SK-N-SH (cell line): ENCODE measurements at regions not wholly inside any gene's neighbourhood (a gene's known extent, or its start where the extent isn't known, plus 50 kb on each side); places are given as distances from the start of the nearest gene placed in this dataset.

Source experiments
- CTCF ChIA-PET: fragments of 300-600, 350-600 bp; formaldehyde crosslinking; extraction: SDS; loops from one replicate; lab custom pipeline; 2021; lab: Yijun Ruan, JAX
- POLR2A ChIA-PET: fragments of 350-600 bp; sonication (Branson Sonifier 250); formaldehyde crosslinking; extraction: SDS; loops from one replicate; lab custom pipeline; 2020; ENCODE audit warnings: antibody characterized with exemption, inconsistent platforms; lab: Yijun Ruan, JAX
- DNase-seq: peaks from one replicate; pipeline ENCODE4 v3.0.0; 2012
- H2AFZ ChIP-seq: fragments of 200-600 bp; sonication (generic); 2 replicates; pipeline ENCODE4 v1.8.1; 2016; ENCODE audit warnings: antibody characterized with exemption, mild to moderate bottlenecking, low read depth
- H3F3A ChIP-seq: fragments of 200-600 bp; sonication (generic); replicated peaks from 2 replicates; pipeline ENCODE3; 2016; ENCODE audit warnings: antibody characterized with exemption, mild to moderate bottlenecking; ENCODE audit not compliant: insufficient read depth
- H3K27ac ChIP-seq, 2 experiments: fragments of 200-500 bp in 1 of 2; fragments of 200-600 bp in 1 of 2; sonication (Bioruptor generic) in 1 of 2; sonication (generic), shearing (Covaris generic) in 1 of 2; 2 replicates each; pipeline versions ENCODE4 v1.5.1 to v1.6.1; 2014 to 2016; ENCODE audit warnings: low read depth in 2 of 2, inconsistent platforms in 1 of 2, low read length in 1 of 2, mild to moderate bottlenecking in 1 of 2, mixed read lengths in 1 of 2
- H3K27me3 ChIP-seq: fragments of 200-600 bp; sonication (generic), shearing (Covaris generic); 2 replicates; pipeline ENCODE4 v1.6.1; 2016; ENCODE audit warnings: mixed run types; ENCODE audit not compliant: insufficient read depth
- H3K36me3 ChIP-seq, 2 experiments: fragments of 200-500 bp in 1 of 2; fragments of 200-600 bp in 1 of 2; sonication (Bioruptor generic) in 1 of 2; sonication (generic) in 1 of 2; replicated peaks in 1 of 2; 2 replicates each; pipeline versions ENCODE3 to v1.5.1; 2014 to 2016; ENCODE audit warnings: low read length in 1 of 2, mild to moderate bottlenecking in 1 of 2; ENCODE audit not compliant: insufficient read depth in 2 of 2, control insufficient read depth in 1 of 2
- H3K4me1 ChIP-seq, 2 experiments: fragments of 200-500 bp in 1 of 2; fragments of 200-600 bp in 1 of 2; sonication (Bioruptor generic) in 1 of 2; sonication (generic), shearing (Covaris generic) in 1 of 2; 2 replicates each; pipeline versions ENCODE4 v1.5.1 to v1.6.1; 2014 to 2016; ENCODE audit warnings: low read depth in 1 of 2, low read length in 1 of 2, mixed run types in 1 of 2; ENCODE audit not compliant: insufficient read depth in 2 of 2, control insufficient read depth in 1 of 2
- H3K4me2 ChIP-seq: fragments of 200-600 bp; sonication (generic), shearing (Covaris generic); 2 replicates; pipeline ENCODE4 v1.6.1; 2017; ENCODE audit warnings: mixed run types
- H3K4me3 ChIP-seq, 2 experiments: fragments of 200-500 bp in 1 of 2; fragments of 200-600 bp in 1 of 2; sonication (Bioruptor generic) in 1 of 2; sonication (generic), shearing (Covaris generic) in 1 of 2; 2 replicates each; pipeline versions ENCODE4 v1.5.1 to v1.8.1; 2014 to 2016; ENCODE audit warnings: low read depth in 2 of 2, inconsistent platforms in 1 of 2, low read length in 1 of 2, mild to moderate bottlenecking in 1 of 2, mixed read lengths in 1 of 2, moderate library complexity in 1 of 2
- H3K79me2 ChIP-seq: fragments of 200-600 bp; sonication (generic); 2 replicates; pipeline ENCODE4 v1.8.1; 2017; ENCODE audit warnings: mild to moderate bottlenecking; ENCODE audit not compliant: insufficient read depth
- H3K9ac ChIP-seq: fragments of 200-600 bp; sonication (generic); 2 replicates; pipeline ENCODE4 v1.6.1; 2017; ENCODE audit warnings: mixed run types
- H3K9me2 ChIP-seq: fragments of 200-600 bp; sonication (generic); 2 replicates; pipeline ENCODE4 v1.6.1; 2017; ENCODE audit warnings: mixed run types
- H3K9me3 ChIP-seq: fragments of 200-600 bp; sonication (generic); 2 replicates; pipeline ENCODE4 v1.6.1; 2017; ENCODE audit warnings: mixed run types, mild to moderate bottlenecking, moderate library complexity
- H4K20me1 ChIP-seq: fragments of 200-600 bp; sonication (generic); 2 replicates; pipeline ENCODE4 v1.6.1; 2017; ENCODE audit warnings: mild to moderate bottlenecking, mixed run types; ENCODE audit not compliant: insufficient read depth
- CTCF ChIP-seq: fragments of 200-600 bp; sonication (generic); IDR thresholded peaks from 2 replicates; pipeline ENCODE4 v1.6.1; 2017; ENCODE audit warnings: antibody characterized with exemption, mild to moderate bottlenecking, moderate library complexity
- ELF1 ChIP-seq: IDR thresholded peaks from 2 replicates; pipeline ENCODE4 v1.4.0; 2012
- FOSL2 ChIP-seq: IDR thresholded peaks from 2 replicates; pipeline ENCODE4 v1.4.0; 2012; ENCODE audit warnings: low read depth, mild to moderate bottlenecking, moderate library complexity, borderline replicate concordance
- FOXJ3 ChIP-seq: sonication (generic); formaldehyde crosslinking; IDR thresholded peaks from 2 replicates; pipeline ENCODE4 v1.5.1; 2020; ENCODE audit warnings: mild to moderate bottlenecking, missing genetic modification reagents
- FOXM1 ChIP-seq: IDR thresholded peaks from 2 replicates; pipeline ENCODE4 v1.4.0; 2012; ENCODE audit warnings: low read depth, mild to moderate bottlenecking
- GATA2 ChIP-seq: sonication (generic); formaldehyde crosslinking; IDR thresholded peaks from 2 replicates; pipeline ENCODE4 v1.5.0; 2020; ENCODE audit warnings: mild to moderate bottlenecking, missing genetic modification reagents
- JUND ChIP-seq: IDR thresholded peaks from 2 replicates; pipeline ENCODE4 v1.4.0; 2012
- MAX ChIP-seq: IDR thresholded peaks from 2 replicates; pipeline ENCODE4 v1.4.0; 2012; ENCODE audit warnings: low read depth
- NFIC ChIP-seq: IDR thresholded peaks from 2 replicates; pipeline ENCODE4 v1.4.0; 2012; ENCODE audit warnings: borderline replicate concordance
- NRF1 ChIP-seq: IDR thresholded peaks from 2 replicates; pipeline ENCODE4 v1.6.1; 2012; ENCODE audit warnings: low read depth, mild to moderate bottlenecking, low read length
- PBX3 ChIP-seq: IDR thresholded peaks from 2 replicates; pipeline ENCODE4; 2012
- RAD21 ChIP-seq: IDR thresholded peaks from 2 replicates; pipeline ENCODE4 v1.6.1; 2012; ENCODE audit warnings: mild to moderate bottlenecking, low read length
- RFX5 ChIP-seq: IDR thresholded peaks from 2 replicates; pipeline ENCODE4 v1.6.1; 2012; ENCODE audit warnings: mild to moderate bottlenecking, improper control_type of control experiment, low read length
- SMC3 ChIP-seq: IDR thresholded peaks from 2 replicates; pipeline ENCODE4 v1.6.1; 2012; ENCODE audit warnings: low read depth, low read length, improper control_type of control experiment
- TAF1 ChIP-seq: IDR thresholded peaks from 2 replicates; pipeline ENCODE4 v1.6.1; 2012; ENCODE audit warnings: low read depth, mild to moderate bottlenecking, low read length, moderate library complexity, borderline replicate concordance
- TEAD4 ChIP-seq: IDR thresholded peaks from 2 replicates; pipeline ENCODE4 v1.4.0; 2012; ENCODE audit warnings: mild to moderate bottlenecking, borderline replicate concordance; ENCODE audit not compliant: insufficient read depth
- USF2 ChIP-seq: fragments of 150-350 bp; IDR thresholded peaks from 2 replicates; pipeline ENCODE4 v1.6.1; 2017; ENCODE audit warnings: antibody characterized with exemption, low read length, low read depth, borderline replicate concordance
- ZBTB33 ChIP-seq: IDR thresholded peaks from 2 replicates; pipeline ENCODE4 v1.4.0; 2012; ENCODE audit warnings: low read depth, borderline replicate concordance
- WGBS: methylation state at CpG from one replicate; pipeline ENCODE4 v1.1.6; 2017; ENCODE audit warnings: low lambda C conversion rate; 5-methylcytosine and 5-hydroxymethylcytosine counted together

- H3K4me2 ChIP-seq = no peak overlapping the region
- ChIA-PET CTCF (no interaction called here), POLR2A (no interaction called here)
- H3K9ac ChIP-seq = no peak overlapping the region
- H3K4me3 ChIP-seq = no peak overlapping the region
- DNase-seq = no peak
- no peaks in the 10 kb centered on the region for H3K9me2 ChIP-seq
- WGBS = 5% methylated on average over 2 of the region's 2 CpGs
- H3F3A ChIP-seq = no peaks in the 10 kb centered on the region
- no peak overlapping the region for H2AFZ ChIP-seq
- H4K20me1 ChIP-seq = no peaks in the 10 kb centered on the region
- TF ChIP-seq RAD21 (no peak), GATA2 (CRISPR knock-in tag) (no peak), FOXM1 (no peak), FOXJ3 (CRISPR knock-in tag) (no peak), FOSL2 (no peak), ELF1 (no peak), TEAD4 (no peak), RFX5 (no peak), USF2 (no peak), NFIC (no peak), PBX3 (no peak)
- no peaks in the 10 kb centered on the region for H3K27me3 ChIP-seq
- no peak overlapping the region for H3K27ac ChIP-seq
- H3K4me1 ChIP-seq = no peaks in the 10 kb centered on the region
- no peaks in the 10 kb centered on the region for H3K9me3 ChIP-seq
- no peaks in the 10 kb centered on the region for H3K36me3 ChIP-seq
- H3K79me2 ChIP-seq = no peaks in the 10 kb centered on the region
Measured at GRCh38 chr13:81637457-81637856, 1296.5 kb upstream of the SPRY2 start.

- TF ChIP-seq JUND = no peak
- no peak for TF ChIP-seq SMC3
- TF ChIP-seq MAX = no peak
- no peak for TF ChIP-seq FOXM1
- TF ChIP-seq TAF1 = no peak
- TF ChIP-seq TEAD4 = no peak
- TF ChIP-seq FOSL2 = no peak
- TF ChIP-seq ZBTB33 = no peak
- TF ChIP-seq CTCF = no peak
- TF ChIP-seq NFIC = no peak
- no peak for TF ChIP-seq NRF1
- TF ChIP-seq, all 33 proteins: peak for 0
- DNase-seq = no peak
- H3K9me2 ChIP-seq = no peaks in the 10 kb centered on the region
- ChIA-PET POLR2A (no interaction called here), CTCF (no interaction called here)
- no peaks in the 10 kb centered on the region for H3F3A ChIP-seq
- H3K27ac ChIP-seq = no peak overlapping the region
- no peak overlapping the region for H2AFZ ChIP-seq
- H3K9me3 ChIP-seq = no peaks in the 10 kb centered on the region
- no peak overlapping the region for H3K4me3 ChIP-seq
- H3K79me2 ChIP-seq = no peaks in the 10 kb centered on the region
- no peak overlapping the region for H3K9ac ChIP-seq
- no peaks in the 10 kb centered on the region for H3K27me3 ChIP-seq
- H3K4me2 ChIP-seq = no peak overlapping the region
- H3K36me3 ChIP-seq = no peaks in the 10 kb centered on the region
- H4K20me1 ChIP-seq = no peaks in the 10 kb centered on the region
- H3K4me1 ChIP-seq = no peaks in the 10 kb centered on the region
Measured at GRCh38 chr13:81636120-81636519, 1295.2 kb upstream of the SPRY2 start.
